ENCODE measurements at regions not wholly inside any gene's neighbourhood (a gene's known extent, or its start where the extent isn't known, plus 50 kb on each side); places are given as distances from the start of the nearest gene placed in this dataset.

- TF ChIP-seq USF1 (IDR thresholded peaks at IDR 0.05; ENCODE audit: borderline replicate concordance, extremely low read length, insufficient read depth, low read depth, low read length) (no peak), CTCF (IDR thresholded peaks at IDR 0.05 in 2 of 3, conservative IDR thresholded peaks at IDR 0.05 in 1 of 3; ENCODE audit: control insufficient read depth in 2 of 3, extremely low read depth in 1 of 3, insufficient read depth in 1 of 3, low read depth in 3 of 3, low read length in 3 of 3) (no peak)
Measured at GRCh38 chr5:24068524-24068923, 561.1 kb downstream of the PRDM9 start.

Data from GM12878 (cell line).